Activated CD8-positive, alpha-beta T cell treated with anti-CD3 and anti-CD28 coated beads for 36 hours (primary cell): ENCODE measurements at regions not wholly inside any gene's neighbourhood (a gene's known extent, or its start where the extent isn't known, plus 50 kb on each side); places are given as distances from the start of the nearest gene placed in this dataset.

Experiments
- ATAC-seq: fragments of 200-7000 bp; cut with Tn5 transposase; one replicate; pipeline ENCODE4 v1.10.0; 2021; ENCODE audit warnings: mild to moderate bottlenecking, moderate library complexity
- CTCF ChIA-PET: fragments of 350-600 bp; sonication (Branson Sonifier 250); formaldehyde crosslinking; loops from one replicate; lab custom pipeline; 2021; ENCODE audit warnings: antibody characterized with exemption; lab: Charles Lee
- POLR2A ChIA-PET: fragments of 350-600 bp; sonication (Branson Sonifier 250); formaldehyde crosslinking; loops from one replicate; lab custom pipeline; 2021; ENCODE audit warnings: antibody characterized with exemption; lab: Charles Lee
- DNase-seq: peaks from one replicate; pipeline ENCODE4 v3.0.0-alpha.2; 2020
- H3K27ac Mint-ChIP-seq: one replicate; pipeline ENCODE4 v1.8.0; 2021; ENCODE audit warnings: mild to moderate bottlenecking, mixed read lengths
- H3K27me3 Mint-ChIP-seq: one replicate; pipeline ENCODE4 v1.8.0; 2021; ENCODE audit warnings: mixed read lengths
- H3K36me3 Mint-ChIP-seq: one replicate; pipeline ENCODE4 v1.8.0; 2021; ENCODE audit warnings: low read depth, mixed read lengths
- H3K4me1 Mint-ChIP-seq: one replicate; pipeline ENCODE4 v1.8.0; 2021; ENCODE audit warnings: low read depth, mixed read lengths
- H3K4me3 Mint-ChIP-seq: one replicate; pipeline ENCODE4 v1.8.0; 2021; ENCODE audit warnings: mild to moderate bottlenecking, moderate library complexity, mixed read lengths
- H3K9me3 Mint-ChIP-seq: one replicate; pipeline ENCODE4 v1.8.0; 2021; ENCODE audit warnings: mixed read lengths
- intact Hi-C: fragments of 100-400 bp; cut with micrococcal nuclease; formaldehyde crosslinking; loops from one replicate; pipeline ENCODE4 v1.10.0; 2022
- TF ChIP-seq, protein P1 (sequence below): fragments of 200-600 bp; IDR thresholded peaks from one replicate; pipeline ENCODE4 v1.8.0; 2022; ENCODE audit warnings: antibody characterized with exemption, mild to moderate bottlenecking

DNA sequence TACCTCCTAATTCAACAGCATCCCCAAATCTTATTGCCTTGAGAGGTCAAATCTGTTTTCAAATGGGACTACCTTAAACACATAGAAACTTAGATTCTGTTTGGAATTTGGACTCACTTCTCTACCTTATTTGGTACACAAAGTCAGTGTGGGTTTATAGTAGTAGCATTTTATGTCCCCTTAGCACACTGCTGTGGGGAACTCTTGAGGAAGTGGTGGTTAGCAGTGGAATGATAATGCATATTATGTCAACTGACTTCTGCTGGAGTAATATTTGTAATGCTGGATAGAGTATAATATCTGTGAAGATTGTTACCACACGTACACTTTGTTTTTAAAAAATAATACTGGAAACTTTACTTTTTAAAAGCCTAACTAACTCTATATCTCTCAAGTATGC lies 386.3 kb downstream of the NDFIP2 start:
- DNase-seq (no peak), ATAC-seq (no peak)
- TF ChIP-seq, protein P1, sequence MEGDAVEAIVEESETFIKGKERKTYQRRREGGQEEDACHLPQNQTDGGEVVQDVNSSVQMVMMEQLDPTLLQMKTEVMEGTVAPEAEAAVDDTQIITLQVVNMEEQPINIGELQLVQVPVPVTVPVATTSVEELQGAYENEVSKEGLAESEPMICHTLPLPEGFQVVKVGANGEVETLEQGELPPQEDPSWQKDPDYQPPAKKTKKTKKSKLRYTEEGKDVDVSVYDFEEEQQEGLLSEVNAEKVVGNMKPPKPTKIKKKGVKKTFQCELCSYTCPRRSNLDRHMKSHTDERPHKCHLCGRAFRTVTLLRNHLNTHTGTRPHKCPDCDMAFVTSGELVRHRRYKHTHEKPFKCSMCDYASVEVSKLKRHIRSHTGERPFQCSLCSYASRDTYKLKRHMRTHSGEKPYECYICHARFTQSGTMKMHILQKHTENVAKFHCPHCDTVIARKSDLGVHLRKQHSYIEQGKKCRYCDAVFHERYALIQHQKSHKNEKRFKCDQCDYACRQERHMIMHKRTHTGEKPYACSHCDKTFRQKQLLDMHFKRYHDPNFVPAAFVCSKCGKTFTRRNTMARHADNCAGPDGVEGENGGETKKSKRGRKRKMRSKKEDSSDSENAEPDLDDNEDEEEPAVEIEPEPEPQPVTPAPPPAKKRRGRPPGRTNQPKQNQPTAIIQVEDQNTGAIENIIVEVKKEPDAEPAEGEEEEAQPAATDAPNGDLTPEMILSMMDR = no peak
- intact Hi-C loops = no loop called here
- H3K4me3 Mint-ChIP-seq = no peak overlapping the region
- ChIA-PET POLR2A (no interaction called here), CTCF (no interaction called here)
- H3K4me1 Mint-ChIP-seq = no peaks in the 10 kb centered on the region
- H3K27me3 Mint-ChIP-seq = peaks cover 1% of the 10 kb centered on the region
- no peaks in the 10 kb centered on the region for H3K36me3 Mint-ChIP-seq
- no peaks in the 10 kb centered on the region for H3K9me3 Mint-ChIP-seq
- no peak overlapping the region for H3K27ac Mint-ChIP-seq

DNA sequence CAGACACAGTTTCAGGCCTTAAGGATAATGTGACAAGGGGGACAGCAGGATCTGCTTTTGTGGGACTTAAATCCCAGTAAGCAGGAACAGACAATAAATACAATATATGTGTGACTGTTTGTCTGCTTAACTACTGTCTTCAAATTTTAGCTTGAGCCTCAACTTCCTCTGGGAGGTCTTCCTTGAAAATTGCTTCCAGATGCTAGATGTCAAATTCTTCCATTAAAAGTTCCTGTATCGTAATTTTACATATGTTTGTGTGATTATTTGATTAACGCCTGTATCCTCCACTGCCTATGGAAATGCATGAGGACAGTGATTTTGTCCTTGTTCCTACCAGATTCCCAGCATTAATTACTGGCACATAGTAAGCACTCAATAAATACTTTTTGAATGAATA lies 385.5 kb downstream of the NDFIP2 start:
- POLR2A ChIA-PET = no interaction called here
- H3K4me1 Mint-ChIP-seq = no peaks in the 10 kb centered on the region

DNA sequence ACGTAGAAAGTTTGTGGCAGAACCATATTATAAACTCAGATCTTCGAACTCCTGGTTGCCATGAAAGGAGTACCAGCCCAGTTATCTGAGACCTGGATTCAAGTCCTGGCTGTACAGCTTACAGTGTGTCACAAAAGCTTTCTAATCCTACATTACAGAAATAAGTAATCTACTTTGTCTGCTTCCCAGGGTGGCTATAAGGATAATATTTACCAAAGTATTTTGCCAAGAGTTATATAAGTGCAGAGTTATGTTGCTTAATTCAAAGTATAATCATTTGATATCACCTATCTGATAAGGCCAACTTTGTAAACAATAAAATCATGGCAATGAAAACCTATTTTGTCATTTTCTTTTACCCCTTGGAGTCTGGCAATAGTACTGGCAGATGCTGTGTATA lies 381.6 kb downstream of the NDFIP2 start:
- intact Hi-C loops = no loop called here
- ATAC-seq (no peak), DNase-seq (no peak)
- Mint-ChIP-seq H3K27ac (no peak overlapping the region), H3K4me3 (no peak overlapping the region), H3K4me1 (no peaks in the 10 kb centered on the region), H3K27me3 (no peaks in the 10 kb centered on the region), H3K9me3 (no peaks in the 10 kb centered on the region), H3K36me3 (no peaks in the 10 kb centered on the region)
- CTCF ChIA-PET = no interaction called here
- POLR2A ChIA-PET = no interaction called here
- TF ChIP-seq, protein P1 = no peak

More for the DNA sequence above, 385.5 kb downstream of the NDFIP2 start:
- H3K36me3 Mint-ChIP-seq = no peaks in the 10 kb centered on the region
- no peaks in the 10 kb centered on the region for H3K9me3 Mint-ChIP-seq
- TF ChIP-seq, protein P1 = no peak
- H3K4me3 Mint-ChIP-seq = no peak overlapping the region
- ATAC-seq = no peak
- CTCF ChIA-PET = no interaction called here
- intact Hi-C loops = no loop called here
- DNase-seq = no peak
- H3K27ac Mint-ChIP-seq = no peak overlapping the region
- H3K27me3 Mint-ChIP-seq = peaks cover 1% of the 10 kb centered on the region

DNA sequence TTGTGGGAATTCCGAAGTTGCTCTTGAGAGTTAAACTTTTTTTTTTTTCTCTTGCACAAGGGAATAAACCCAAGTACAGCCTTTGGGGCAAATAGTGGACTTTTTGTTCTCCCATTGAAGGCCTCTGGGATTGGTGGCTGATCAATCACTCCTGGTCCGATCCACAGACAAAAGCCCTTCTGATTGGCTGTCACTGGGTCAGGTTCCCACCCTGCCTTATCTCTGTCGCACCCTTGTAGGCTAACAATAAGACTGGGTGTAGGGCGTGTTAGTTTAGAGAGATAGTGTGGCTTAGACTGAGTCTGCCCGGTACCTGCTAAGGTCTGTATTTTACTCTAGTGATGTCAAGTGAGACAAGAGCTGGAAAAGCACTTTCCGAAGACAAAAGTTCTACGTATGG lies 380.8 kb downstream of the NDFIP2 start:
- Mint-ChIP-seq H3K9me3 (no peaks in the 10 kb centered on the region), H3K36me3 (no peaks in the 10 kb centered on the region), H3K4me3 (no peak overlapping the region), H3K27ac (no peak overlapping the region), H3K4me1 (no peaks in the 10 kb centered on the region), H3K27me3 (no peaks in the 10 kb centered on the region)
- ChIA-PET POLR2A (no interaction called here), CTCF (interaction anchor here (0.6 kb wide), 1 partner anchor 45 kb away, joined by 3 read pairs; no protein-coding TSS in a partner anchor)
- ATAC-seq (no peak), DNase-seq (no peak)
- intact Hi-C loops = no loop called here
- TF ChIP-seq, protein P1 = no peak

DNA sequence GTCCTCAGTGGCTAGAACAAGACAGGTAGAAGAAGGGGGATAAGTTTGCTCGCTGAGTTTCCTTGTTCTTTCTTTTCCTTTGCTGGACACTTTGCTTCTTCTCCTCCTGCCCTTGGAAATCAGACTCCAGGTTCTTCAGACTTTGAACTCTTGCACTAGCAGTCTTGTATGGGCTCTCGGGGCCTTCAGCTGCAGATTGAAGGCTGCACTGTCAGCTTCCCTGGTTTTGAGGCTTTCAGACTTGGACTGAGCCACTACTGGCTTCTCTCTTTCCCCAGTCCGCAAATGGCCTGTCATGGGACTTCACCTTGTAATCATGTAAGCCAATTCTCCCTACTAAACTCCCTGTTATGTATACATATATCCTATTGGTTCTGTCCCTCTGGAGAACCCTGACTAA lies 379.8 kb downstream of the NDFIP2 start:
- Mint-ChIP-seq H3K4me1 (no peaks in the 10 kb centered on the region), H3K27ac (no peak overlapping the region), H3K9me3 (no peaks in the 10 kb centered on the region), H3K27me3 (no peaks in the 10 kb centered on the region), H3K36me3 (no peaks in the 10 kb centered on the region), H3K4me3 (no peak overlapping the region)
- DNase-seq (no peak), ATAC-seq (no peak)
- intact Hi-C loops = no loop called here
- TF ChIP-seq, protein P1 = no peak
- ChIA-PET CTCF (no interaction called here), POLR2A (no interaction called here)
